Fibroblast of mammary gland (primary cell): ENCODE measurements at regions not wholly inside any gene's neighbourhood (a gene's known extent, or its start where the extent isn't known, plus 50 kb on each side); places are given as distances from the start of the nearest gene placed in this dataset.

Source experiments
- DNase-seq: peaks from one replicate; pipeline ENCODE4 v3.0.0-alpha.2; 2010; ENCODE audit warnings: low read depth
- H3K4me3 ChIP-seq: 2 replicates; pipeline ENCODE4 v1.5.1; 2011; ENCODE audit warnings: low read depth, mild to moderate bottlenecking, low read length, moderate library complexity; ENCODE audit not compliant: control insufficient read depth
- TF ChIP-seq, protein P1 (sequence below): conservative IDR thresholded peaks from 2 replicates; pipeline ENCODE4 v1.5.1; 2011; ENCODE audit warnings: low read depth, low read length, inconsistent platforms; ENCODE audit not compliant: control insufficient read depth, insufficient read depth

DNA sequence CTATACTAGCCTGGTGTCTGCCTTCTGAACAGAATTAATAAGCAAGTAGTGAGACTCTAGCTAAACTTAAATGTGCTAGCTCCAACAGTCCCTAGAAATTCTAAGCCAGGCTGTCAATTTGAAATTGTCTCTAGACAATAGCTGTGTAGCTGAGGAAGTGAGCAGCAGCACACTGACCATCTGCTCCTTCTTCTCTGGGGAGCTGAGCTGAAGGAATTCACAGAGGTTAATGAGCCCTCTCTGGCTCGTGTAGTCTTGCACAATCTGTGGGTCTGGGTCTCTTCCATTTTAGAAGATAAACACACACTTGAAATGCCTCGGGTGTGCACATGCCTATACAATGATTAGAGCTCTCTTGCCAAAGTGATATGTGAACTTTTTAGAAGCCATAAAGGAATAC, 63.5 kb upstream of the BARX1 start:
- no peak overlapping the region for H3K4me3 ChIP-seq
- TF ChIP-seq, protein P1, sequence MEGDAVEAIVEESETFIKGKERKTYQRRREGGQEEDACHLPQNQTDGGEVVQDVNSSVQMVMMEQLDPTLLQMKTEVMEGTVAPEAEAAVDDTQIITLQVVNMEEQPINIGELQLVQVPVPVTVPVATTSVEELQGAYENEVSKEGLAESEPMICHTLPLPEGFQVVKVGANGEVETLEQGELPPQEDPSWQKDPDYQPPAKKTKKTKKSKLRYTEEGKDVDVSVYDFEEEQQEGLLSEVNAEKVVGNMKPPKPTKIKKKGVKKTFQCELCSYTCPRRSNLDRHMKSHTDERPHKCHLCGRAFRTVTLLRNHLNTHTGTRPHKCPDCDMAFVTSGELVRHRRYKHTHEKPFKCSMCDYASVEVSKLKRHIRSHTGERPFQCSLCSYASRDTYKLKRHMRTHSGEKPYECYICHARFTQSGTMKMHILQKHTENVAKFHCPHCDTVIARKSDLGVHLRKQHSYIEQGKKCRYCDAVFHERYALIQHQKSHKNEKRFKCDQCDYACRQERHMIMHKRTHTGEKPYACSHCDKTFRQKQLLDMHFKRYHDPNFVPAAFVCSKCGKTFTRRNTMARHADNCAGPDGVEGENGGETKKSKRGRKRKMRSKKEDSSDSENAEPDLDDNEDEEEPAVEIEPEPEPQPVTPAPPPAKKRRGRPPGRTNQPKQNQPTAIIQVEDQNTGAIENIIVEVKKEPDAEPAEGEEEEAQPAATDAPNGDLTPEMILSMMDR, result no peak
- DNase-seq, result peak; percentile 58

DNA sequence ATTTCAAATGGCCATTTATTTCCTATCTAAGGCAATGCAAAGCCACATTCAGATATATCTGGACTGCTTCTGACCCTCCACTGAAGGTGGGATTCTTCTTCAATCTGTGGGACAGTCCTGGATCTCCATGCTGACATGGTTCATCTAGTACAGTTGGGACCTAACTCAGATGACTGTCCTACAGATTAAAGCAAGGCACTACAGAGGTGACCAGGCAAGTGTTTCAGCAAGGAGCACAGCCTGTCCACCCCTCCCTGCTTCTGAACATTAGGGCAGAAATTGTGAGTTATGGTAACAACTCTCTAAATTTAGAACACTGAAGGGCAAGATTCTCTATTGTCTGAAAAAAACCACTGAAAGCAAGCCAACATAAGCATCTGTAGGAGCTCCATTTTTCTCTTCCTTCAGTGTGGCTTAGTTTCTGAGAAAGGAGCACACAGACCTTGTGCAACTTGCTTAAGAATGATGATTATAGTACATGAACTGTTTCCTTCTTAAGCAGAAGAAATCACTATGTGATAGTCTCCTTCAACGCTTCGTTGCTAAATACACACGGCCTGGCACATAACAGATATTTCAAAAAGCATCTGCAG, 62.9 kb upstream of the BARX1 start:
- TF ChIP-seq, protein P1, result no peak
- no peak overlapping the region for H3K4me3 ChIP-seq
- DNase-seq, result peak; percentile 38

DNA sequence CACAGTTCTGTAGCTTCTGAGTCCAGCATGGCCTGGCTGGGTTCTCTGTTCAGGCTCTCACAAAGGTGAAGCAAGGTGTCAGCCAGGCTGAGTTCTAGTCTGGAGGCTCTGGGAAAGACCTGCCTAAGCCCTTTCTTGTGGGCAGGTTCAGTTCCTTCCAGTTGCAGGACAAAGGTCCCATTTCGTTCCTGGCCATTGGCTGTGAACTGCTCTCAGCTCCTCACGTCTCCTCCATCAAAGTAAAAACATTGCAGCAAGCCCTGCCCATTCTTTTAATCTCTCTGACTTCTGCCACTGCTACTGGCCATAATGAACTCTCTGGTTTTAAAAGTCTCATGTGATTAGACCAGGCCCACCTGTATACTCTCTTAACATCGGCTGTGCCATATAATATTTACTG, 61.6 kb upstream of the BARX1 start:
- no peak for DNase-seq
- H3K4me3 ChIP-seq, result no peak overlapping the region
- TF ChIP-seq, protein P1, result no peak

DNA sequence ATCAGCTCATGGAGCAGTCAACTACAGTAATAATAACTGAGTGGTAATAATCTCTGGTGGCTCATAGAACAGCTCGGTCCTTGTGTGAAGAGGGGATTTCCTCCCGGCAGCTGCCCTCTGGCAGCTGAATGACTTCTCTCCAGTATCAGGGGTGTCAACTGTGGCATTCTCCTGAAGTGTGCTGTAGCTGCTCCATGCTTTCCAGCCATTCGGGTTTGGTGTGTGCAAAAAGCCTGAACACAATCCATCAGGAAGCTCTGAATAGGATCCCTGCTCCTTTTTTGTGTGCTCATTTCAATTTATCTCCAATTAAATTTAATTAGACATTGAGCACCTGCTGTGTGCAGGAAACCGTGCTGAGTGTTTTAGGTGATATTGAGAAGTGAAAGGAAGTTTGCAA, 59.8 kb upstream of the BARX1 start:
- TF ChIP-seq, protein P1, result no peak
- DNase-seq, result no peak
- no peak overlapping the region for H3K4me3 ChIP-seq

DNA sequence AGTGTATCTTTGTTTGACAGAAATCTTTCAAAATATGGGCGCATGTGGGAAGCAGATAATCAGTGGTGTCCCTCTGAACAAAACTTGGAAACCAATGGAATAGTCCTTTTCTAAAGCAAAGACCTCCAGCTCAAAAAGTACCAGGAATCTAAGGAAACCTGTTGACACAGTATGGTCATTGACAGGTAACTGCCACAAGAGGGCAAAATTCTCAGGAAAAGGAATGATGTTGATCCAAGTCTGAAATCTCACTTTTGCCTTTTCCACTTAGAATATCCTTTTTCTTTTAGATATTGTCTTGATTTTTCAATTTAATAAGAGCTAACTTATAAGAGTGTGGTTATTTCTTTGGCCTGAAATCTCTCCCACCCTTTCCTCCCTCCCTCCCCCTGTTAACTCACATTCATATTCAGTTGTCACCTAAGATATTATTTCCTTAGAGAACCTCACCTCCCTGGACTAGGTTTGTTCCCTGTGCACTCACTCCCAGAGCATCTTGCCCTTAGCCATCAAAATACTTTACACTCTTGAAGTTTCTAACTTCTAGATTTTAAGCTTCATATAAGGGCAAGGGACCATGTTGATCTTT, 59.0 kb upstream of the BARX1 start:
- peak; percentile 63 for DNase-seq
- TF ChIP-seq, protein P1, result peak; percentile 78
- no peak overlapping the region for H3K4me3 ChIP-seq

DNA sequence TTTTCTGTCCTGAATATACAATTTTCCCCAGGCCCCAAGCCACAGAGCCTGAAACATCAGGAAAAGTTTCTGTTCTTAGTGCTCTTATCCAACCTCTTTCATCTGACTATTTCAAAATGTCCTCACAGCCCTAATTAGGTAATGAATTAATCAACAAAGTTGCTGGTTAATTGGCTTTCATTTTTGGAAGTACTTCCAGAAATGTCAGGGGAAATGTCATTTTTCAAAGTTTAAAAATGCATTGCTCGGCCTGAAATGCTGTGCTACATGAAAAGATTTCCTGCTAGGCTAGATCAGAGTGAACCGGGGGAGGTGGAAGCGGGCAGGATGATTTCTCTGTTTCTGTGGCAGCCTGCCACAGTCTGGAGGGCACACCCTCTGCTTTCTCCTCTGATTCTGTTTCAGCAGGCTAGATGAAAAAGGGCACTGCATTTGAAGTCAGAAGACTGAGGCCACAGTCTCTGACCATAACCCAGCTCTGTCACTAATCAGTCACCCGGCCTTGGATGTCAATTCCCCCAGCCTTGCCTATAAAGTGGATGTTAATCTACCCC, 55.9 kb upstream of the BARX1 start:
- TF ChIP-seq, protein P1, result no peak
- no peak overlapping the region for H3K4me3 ChIP-seq
- peak; percentile 7 for DNase-seq
